KBM-7 (cell line): ENCODE measurements at regions not wholly inside any gene's neighbourhood (a gene's known extent, or its start where the extent isn't known, plus 50 kb on each side); places are given as distances from the start of the nearest gene placed in this dataset.
"Not testable (repeated sequence)": the region's sequence is repeated elsewhere in the genome, so short reads cannot be mapped to it uniquely, and the experiment has no call there.

ENCODE experiments used
- DNase-seq: peaks from one replicate; pipeline ENCODE4 v3.0.0-alpha.2; 2015
- in situ Hi-C: fragments of 300-500 bp; cut with MboI; formaldehyde crosslinking; loops from 2 replicates; pipeline ENCODE4 v1.14.3; 2020; ENCODE audit warnings: low sequenced_read_pairs, low pct_unique_long_range_greater_than_20kb, mixed read lengths

GRCh38 chr4:57200799-57201327 lies 90.7 kb upstream of the IGFBP7 start:
- DNase-seq: no peak
- in situ Hi-C loops: no loop called here

GRCh38 chr4:57199267-57199666 lies 89.1 kb upstream of the IGFBP7 start:
- no peak for DNase-seq
- in situ Hi-C loops: no loop called here

- in situ Hi-C loops: no loop called here
- DNase-seq: no peak
Measured at GRCh38 chr4:57195622-57196021, 85.4 kb upstream of the IGFBP7 start.

GRCh38 chr4:57194068-57194611 lies 84.0 kb upstream of the IGFBP7 start:
- in situ Hi-C loops: no loop called here
- no peak for DNase-seq

- in situ Hi-C loops: no loop called here
- DNase-seq: no peak
Measured at GRCh38 chr4:57193209-57193810, 83.1 kb upstream of the IGFBP7 start.

GRCh38 chr4:57191523-57192034 lies 81.4 kb upstream of the IGFBP7 start:
- no peak for DNase-seq
- in situ Hi-C loops: no loop called here

- peak; percentile 42 for DNase-seq
- in situ Hi-C loops: no loop called here
Measured at GRCh38 chr4:57190601-57191481, 80.7 kb upstream of the IGFBP7 start.

GRCh38 chr4:57187246-57187645 lies 77.1 kb upstream of the IGFBP7 start:
- DNase-seq: no peak
- in situ Hi-C loops: no loop called here

GRCh38 chr4:57184378-57185029 lies 74.3 kb upstream of the IGFBP7 start:
- in situ Hi-C loops: no loop called here
- no peak for DNase-seq

GRCh38 chr4:57182132-57182874 lies 72.1 kb upstream of the IGFBP7 start:
- DNase-seq: peak; percentile 14
- in situ Hi-C loops: no loop called here

GRCh38 chr4:57173136-57173535 lies 63.0 kb upstream of the IGFBP7 start:
- in situ Hi-C loops: not testable (repeated sequence)

GRCh38 chr4:57172065-57172464 lies 61.9 kb upstream of the IGFBP7 start:
- no peak for DNase-seq
- in situ Hi-C loops: no loop called here

More at GRCh38 chr4:57173136-57173535, 63.0 kb upstream of the IGFBP7 start:
- not testable (repeated sequence) for DNase-seq

GRCh38 chr4:57168982-57169381 lies 58.8 kb upstream of the IGFBP7 start:
- in situ Hi-C loops: no loop called here
- no peak for DNase-seq

- in situ Hi-C loops: no loop called here
- DNase-seq: peak; percentile 88
Measured at GRCh38 chr4:57163530-57164459, 53.6 kb upstream of the IGFBP7 start.

- in situ Hi-C loops: no loop called here
- DNase-seq: no peak
Measured at GRCh38 chr4:57162499-57163019, 52.4 kb upstream of the IGFBP7 start.
